OCI-LY7 (cell line): ENCODE measurements at regions not wholly inside any gene's neighbourhood (a gene's known extent, or its start where the extent isn't known, plus 50 kb on each side); places are given as distances from the start of the nearest gene placed in this dataset.

ENCODE experiments used
- BruUV-seq: library from RNA; stranded (reverse); fragments of 400-500 nt; replicated peaks from 2 replicates; lab custom pipeline; 2021; lab: Mats Ljungman, UMichigan
- CTCF ChIA-PET: fragments of 300-600 bp; sonication (Branson Sonifier 250); formaldehyde crosslinking; loops from one replicate; lab custom pipeline; 2022; ENCODE audit warnings: antibody characterized with exemption; ENCODE audit not compliant: unreplicated experiment; lab: Charles Lee
- POLR2A ChIA-PET: fragments of 300-600 bp; sonication (Branson Sonifier 250); formaldehyde crosslinking; loops from one replicate; lab custom pipeline; 2022; ENCODE audit warnings: antibody characterized with exemption; lab: Charles Lee
- DNase-seq: peaks from one replicate; pipeline ENCODE4 v3.0.0-alpha.2; 2015; ENCODE audit warnings: low spot score
- H2AFZ ChIP-seq: fragments of 200-600 bp; sonication (generic), shearing (Covaris generic); 2 replicates; pipeline ENCODE4 v1.6.1; 2014; ENCODE audit warnings: mild to moderate bottlenecking, antibody characterized with exemption, low read length, moderate library complexity
- H3K27ac ChIP-seq: fragments of 200-600 bp; sonication (generic); 2 replicates; pipeline ENCODE4 v1.5.1; 2014; ENCODE audit warnings: mixed run types, low read depth, mild to moderate bottlenecking, moderate library complexity, low read length, inconsistent platforms; ENCODE audit not compliant: poor library complexity, severe bottlenecking
- H3K36me3 ChIP-seq: fragments of 200-600 bp; sonication (generic); 2 replicates; pipeline ENCODE4 v1.6.1; 2014; ENCODE audit warnings: mild to moderate bottlenecking, antibody characterized with exemption, low read length, moderate library complexity, mixed read lengths; ENCODE audit not compliant: insufficient read depth
- H3K4me1 ChIP-seq: fragments of 200-600 bp; sonication (generic); 2 replicates; pipeline ENCODE4 v1.5.1; 2014; ENCODE audit warnings: mild to moderate bottlenecking, low read length; ENCODE audit not compliant: insufficient read depth, poor library complexity, severe bottlenecking
- H3K4me2 ChIP-seq: fragments of 200-600 bp; sonication (generic); 2 replicates; pipeline ENCODE4 v1.6.1; 2014; ENCODE audit warnings: mild to moderate bottlenecking, low read length
- H3K4me3 ChIP-seq: fragments of 200-600 bp; sonication (generic); 2 replicates; pipeline ENCODE4 v1.5.1; 2014; ENCODE audit warnings: mild to moderate bottlenecking, low read depth, low read length; ENCODE audit not compliant: poor library complexity, severe bottlenecking
- H3K79me2 ChIP-seq: fragments of 200-600 bp; sonication (generic); 2 replicates; pipeline ENCODE4 v1.6.1; 2016; ENCODE audit warnings: low read depth, mild to moderate bottlenecking, low read length, moderate library complexity, mixed read lengths; ENCODE audit not compliant: insufficient read depth
- H3K9me2 ChIP-seq: fragments of 200-600 bp; sonication (generic); 2 replicates; pipeline ENCODE4 v1.6.1; 2016; ENCODE audit warnings: mild to moderate bottlenecking, low read length, mixed read lengths; ENCODE audit not compliant: insufficient read depth
- H3K9me3 ChIP-seq: fragments of 200-600 bp; sonication (generic); 2 replicates; pipeline ENCODE4 v1.6.1; 2014; ENCODE audit warnings: mild to moderate bottlenecking, mixed run types, low read length, mixed read lengths
- H4K20me1 ChIP-seq: fragments of 200-600 bp; sonication (generic); 2 replicates; pipeline ENCODE4 v1.6.1; 2014; ENCODE audit warnings: mild to moderate bottlenecking, antibody characterized with exemption, low read length, moderate library complexity, mixed read lengths; ENCODE audit not compliant: insufficient read depth
- EZH2phosphoT487 ChIP-seq: fragments of 200-600 bp; sonication (generic); IDR thresholded peaks from 2 replicates; pipeline ENCODE4 v1.6.1; 2018; ENCODE audit warnings: low read depth, borderline replicate concordance, mild to moderate bottlenecking, mixed run types, antibody characterized with exemption, low read length, moderate library complexity, mixed read lengths
- intact Hi-C: fragments of 100-400 bp; cut with micrococcal nuclease; formaldehyde crosslinking; loops from one replicate; pipeline ENCODE4 v1.10.0; 2022; ENCODE audit not compliant: unreplicated experiment
- TF ChIP-seq, protein P1 (sequence below): fragments of 200-600 bp; sonication (generic); conservative IDR thresholded peaks from 2 replicates; pipeline ENCODE4 v1.5.1; 2014; ENCODE audit warnings: mild to moderate bottlenecking, antibody characterized with exemption, low read length, moderate library complexity, mixed read lengths

GRCh38 chr13:80083853-80084676 is 256.9 kb downstream of the SPRY2 start:
- Histone ChIP-seq H3K27ac (no peak overlapping the region), H4K20me1 (no peaks in the 10 kb centered on the region), H3K9me2 (no peaks in the 10 kb centered on the region), H3K36me3 (no peaks in the 10 kb centered on the region), H3K4me2 (no peak overlapping the region), H3K9me3 (no peaks in the 10 kb centered on the region), H2AFZ (no peak overlapping the region), H3K4me3 (no peak overlapping the region), H3K79me2 (no peaks in the 10 kb centered on the region), H3K4me1 (no peaks in the 10 kb centered on the region)
- no peak for DNase-seq
- CTCF ChIA-PET: no interaction called here
- POLR2A ChIA-PET: no interaction called here
- BruUV-seq: no TSS peak
- intact Hi-C loops: no loop called here
- no peak for TF ChIP-seq EZH2phosphoT487
- TF ChIP-seq, protein P1, sequence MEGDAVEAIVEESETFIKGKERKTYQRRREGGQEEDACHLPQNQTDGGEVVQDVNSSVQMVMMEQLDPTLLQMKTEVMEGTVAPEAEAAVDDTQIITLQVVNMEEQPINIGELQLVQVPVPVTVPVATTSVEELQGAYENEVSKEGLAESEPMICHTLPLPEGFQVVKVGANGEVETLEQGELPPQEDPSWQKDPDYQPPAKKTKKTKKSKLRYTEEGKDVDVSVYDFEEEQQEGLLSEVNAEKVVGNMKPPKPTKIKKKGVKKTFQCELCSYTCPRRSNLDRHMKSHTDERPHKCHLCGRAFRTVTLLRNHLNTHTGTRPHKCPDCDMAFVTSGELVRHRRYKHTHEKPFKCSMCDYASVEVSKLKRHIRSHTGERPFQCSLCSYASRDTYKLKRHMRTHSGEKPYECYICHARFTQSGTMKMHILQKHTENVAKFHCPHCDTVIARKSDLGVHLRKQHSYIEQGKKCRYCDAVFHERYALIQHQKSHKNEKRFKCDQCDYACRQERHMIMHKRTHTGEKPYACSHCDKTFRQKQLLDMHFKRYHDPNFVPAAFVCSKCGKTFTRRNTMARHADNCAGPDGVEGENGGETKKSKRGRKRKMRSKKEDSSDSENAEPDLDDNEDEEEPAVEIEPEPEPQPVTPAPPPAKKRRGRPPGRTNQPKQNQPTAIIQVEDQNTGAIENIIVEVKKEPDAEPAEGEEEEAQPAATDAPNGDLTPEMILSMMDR: no peak

GRCh38 chr13:80083081-80083852 is 257.7 kb downstream of the SPRY2 start:
- H3K27ac ChIP-seq: no peak overlapping the region
- no peak overlapping the region for H2AFZ ChIP-seq
- TF ChIP-seq, protein P1: no peak
- no peak for TF ChIP-seq EZH2phosphoT487
- H3K4me1 ChIP-seq: no peaks in the 10 kb centered on the region
- ChIA-PET POLR2A (no interaction called here), CTCF (no interaction called here)
- H3K9me2 ChIP-seq: no peaks in the 10 kb centered on the region
- no peak overlapping the region for H3K4me3 ChIP-seq
- no peak for DNase-seq
- no peak overlapping the region for H3K4me2 ChIP-seq
- intact Hi-C loops: no loop called here
- no peaks in the 10 kb centered on the region for H3K36me3 ChIP-seq
- BruUV-seq: no TSS peak
- H3K79me2 ChIP-seq: no peaks in the 10 kb centered on the region
- no peaks in the 10 kb centered on the region for H4K20me1 ChIP-seq
- H3K9me3 ChIP-seq: no peaks in the 10 kb centered on the region
